ENCODE measurements at regions not wholly inside any gene's neighbourhood (a gene's known extent, or its start where the extent isn't known, plus 50 kb on each side); places are given as distances from the start of the nearest gene placed in this dataset.

- H3K9ac ChIP-seq (ENCODE audit: control insufficient read depth, extremely low read depth, insufficient read depth, low read length): no peak overlapping the region
- dilution Hi-C loops (cut with MboI; ENCODE audit: extremely low pct_ligation_motif_present, low sequenced_read_pairs): no loop called here
- no peaks in the 10 kb centered on the region for H3K79me2 ChIP-seq (ENCODE audit: control insufficient read depth, insufficient read depth, low read length)
- H3K9me3 ChIP-seq (ENCODE audit: control insufficient read depth, low read depth, low read length): no peaks in the 10 kb centered on the region
- H2AFZ ChIP-seq (ENCODE audit: control insufficient read depth, low read length): no peak overlapping the region
- H3K9me1 ChIP-seq (ENCODE audit: control insufficient read depth, extremely low read depth, insufficient read depth, low read length): no peaks in the 10 kb centered on the region
- no peak for DNase-seq (ENCODE audit: low read depth, low spot score)
- H3K36me3 ChIP-seq (ENCODE audit: control insufficient read depth in 2 of 2, extremely low read depth in 1 of 2, insufficient read depth in 2 of 2, low read length in 2 of 2): no peaks in the 10 kb centered on the region
- H3K4me2 ChIP-seq (ENCODE audit: control insufficient read depth, extremely low read depth, insufficient read depth, low read depth, low read length): no peak overlapping the region
- TF ChIP-seq EZH2 (IDR thresholded peaks at IDR 0.05; ENCODE audit: low read length) (peak; percentile 44), CTCF (optimal IDR thresholded peaks at IDR 0.05 in 1 of 3, IDR thresholded peaks at IDR 0.05 in 1 of 3, conservative IDR thresholded peaks at IDR 0.05 in 1 of 3; ENCODE audit: extremely low read depth in 1 of 3, insufficient read depth in 2 of 3, low read length in 3 of 3) (peak in 1 of 3 experiments; percentile 18)
- peaks cover 38% of the 10 kb centered on the region for H3K27me3 ChIP-seq (ENCODE audit: control insufficient read depth, extremely low read depth, insufficient read depth, low read length)
- FAIRE-seq: no peak
- no peaks in the 10 kb centered on the region for H4K20me1 ChIP-seq (ENCODE audit: control insufficient read depth, extremely low read depth, insufficient read depth, low read length)
- no peaks in the 10 kb centered on the region for H3K4me1 ChIP-seq (ENCODE audit: control insufficient read depth, extremely low read depth, insufficient read depth, low read length)
- no peak overlapping the region for H3K4me3 ChIP-seq (ENCODE audit: control insufficient read depth in 2 of 3, extremely low read depth in 1 of 3, insufficient read depth in 2 of 3, low read depth in 1 of 3, low read length in 3 of 3)
- no peak overlapping the region for H3K27ac ChIP-seq (ENCODE audit: control insufficient read depth, insufficient read depth, low read length)
Measured at GRCh38 chr10:123427165-123427786, 238.9 kb upstream of the GPR26 start.

- Histone ChIP-seq H3K79me2 (ENCODE audit: control insufficient read depth, insufficient read depth, low read length) (no peaks in the 10 kb centered on the region), H2AFZ (ENCODE audit: control insufficient read depth, low read length) (no peak overlapping the region), H3K9me1 (ENCODE audit: control insufficient read depth, extremely low read depth, insufficient read depth, low read length) (no peaks in the 10 kb centered on the region), H3K4me2 (ENCODE audit: control insufficient read depth, extremely low read depth, insufficient read depth, low read depth, low read length) (no peak overlapping the region), H3K36me3 (ENCODE audit: control insufficient read depth in 2 of 2, extremely low read depth in 1 of 2, insufficient read depth in 2 of 2, low read length in 2 of 2) (no peaks in the 10 kb centered on the region), H3K27me3 (ENCODE audit: control insufficient read depth, extremely low read depth, insufficient read depth, low read length) (peaks cover 38% of the 10 kb centered on the region), H3K9me3 (ENCODE audit: control insufficient read depth, low read depth, low read length) (no peaks in the 10 kb centered on the region), H3K4me1 (ENCODE audit: control insufficient read depth, extremely low read depth, insufficient read depth, low read length) (no peaks in the 10 kb centered on the region), H3K4me3 (ENCODE audit: control insufficient read depth in 2 of 3, extremely low read depth in 1 of 3, insufficient read depth in 2 of 3, low read depth in 1 of 3, low read length in 3 of 3) (no peak overlapping the region), H3K27ac (ENCODE audit: control insufficient read depth, insufficient read depth, low read length) (no peak overlapping the region), H3K9ac (ENCODE audit: control insufficient read depth, extremely low read depth, insufficient read depth, low read length) (no peak overlapping the region), H4K20me1 (ENCODE audit: control insufficient read depth, extremely low read depth, insufficient read depth, low read length) (no peaks in the 10 kb centered on the region)
- DNase-seq (ENCODE audit: low read depth, low spot score) (no peak), FAIRE-seq (no peak)
- dilution Hi-C loops (cut with MboI; ENCODE audit: extremely low pct_ligation_motif_present, low sequenced_read_pairs): no loop called here
- no peak for TF ChIP-seq CTCF (optimal IDR thresholded peaks at IDR 0.05 in 1 of 3, IDR thresholded peaks at IDR 0.05 in 1 of 3, conservative IDR thresholded peaks at IDR 0.05 in 1 of 3; ENCODE audit: extremely low read depth in 1 of 3, insufficient read depth in 2 of 3, low read length in 3 of 3)
Measured at GRCh38 chr10:123428391-123428790, 237.8 kb upstream of the GPR26 start.
